ENCODE measurements at regions not wholly inside any gene's neighbourhood (a gene's known extent, or its start where the extent isn't known, plus 50 kb on each side); places are given as distances from the start of the nearest gene placed in this dataset.

DNA sequence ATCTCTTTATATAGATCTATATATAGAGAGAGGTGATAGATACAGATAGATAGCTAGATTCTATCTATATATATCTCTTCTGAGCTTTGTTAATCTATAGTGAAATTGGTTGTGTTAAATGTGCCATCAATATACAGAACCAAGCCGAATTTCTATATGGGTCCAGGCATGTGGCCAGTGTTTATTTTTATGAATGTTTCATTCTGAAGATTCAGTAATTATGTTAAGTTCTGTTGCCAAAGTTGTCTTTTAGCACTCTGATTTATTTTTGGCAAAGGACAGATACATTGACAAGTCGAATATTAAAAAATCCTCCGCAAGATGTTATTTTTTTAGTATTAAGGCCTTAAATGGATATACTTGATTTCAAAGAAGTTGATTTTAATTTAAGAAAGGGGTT, 190.4 kb upstream of the HTR2A start:
- Mint-ChIP-seq H3K27ac (no peak overlapping the region), H3K36me3 (no peaks in the 10 kb centered on the region), H3K27me3 (no peaks in the 10 kb centered on the region), H3K4me3 (no peak overlapping the region), H3K9me3 (peaks cover 0 to 3% (median 0%) of the 10 kb centered on the region in 7 donors), H3K4me1 (no peaks in the 10 kb centered on the region)
- no peak overlapping the region for H3K27ac ChIP-seq (ENCODE audit: insufficient read depth, low read length, poor library complexity, severe bottlenecking)
- H3K36me3 ChIP-seq (ENCODE audit: control insufficient read depth, insufficient read depth, low read length): no peaks in the 10 kb centered on the region
- no peak overlapping the region for H3K4me3 ChIP-seq (ENCODE audit: low read depth, low read length)
- H3K4me1 ChIP-seq (ENCODE audit: control insufficient read depth, insufficient read depth, low read length, poor library complexity, severe bottlenecking): no peaks in the 10 kb centered on the region
- H3K27me3 ChIP-seq (ENCODE audit: control insufficient read depth, insufficient read depth, low read length): no peaks in the 10 kb centered on the region
- DNase-seq (no peak), ATAC-seq (ENCODE audit: low read depth in 2 of 2) (no peak)
- no peaks in the 10 kb centered on the region for H3K9me3 ChIP-seq (ENCODE audit: control insufficient read depth in 2 of 2, low read length in 2 of 2)

DNA sequence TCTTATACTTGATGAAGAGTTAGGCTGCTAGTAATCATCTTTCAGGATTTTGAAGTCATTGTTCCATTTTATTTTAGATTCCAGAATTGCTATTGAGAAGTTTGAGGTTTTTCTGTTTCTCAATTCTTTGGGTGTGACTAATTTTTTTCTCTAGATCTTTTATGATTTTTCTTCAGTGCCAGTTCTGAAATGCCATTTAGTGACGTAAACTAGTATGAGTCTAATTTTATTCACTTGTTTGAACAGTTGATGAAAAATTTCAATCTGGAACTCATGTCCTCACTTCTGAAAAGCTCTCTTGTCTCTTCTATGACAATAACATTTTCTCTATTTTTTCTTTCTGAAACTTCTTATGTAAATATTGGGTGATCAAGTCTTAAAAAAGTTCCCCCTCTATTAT, 188.5 kb upstream of the HTR2A start:
- DNase-seq (no peak), ATAC-seq (ENCODE audit: low read depth in 2 of 2) (no peak)
- Histone ChIP-seq H3K9me3 (ENCODE audit: control insufficient read depth in 2 of 2, low read length in 2 of 2) (no peaks in the 10 kb centered on the region), H3K27ac (ENCODE audit: insufficient read depth, low read length, poor library complexity, severe bottlenecking) (no peak overlapping the region), H3K27me3 (ENCODE audit: control insufficient read depth, insufficient read depth, low read length) (no peaks in the 10 kb centered on the region), H3K4me3 (ENCODE audit: low read depth, low read length) (no peak overlapping the region), H3K36me3 (ENCODE audit: control insufficient read depth, insufficient read depth, low read length) (no peaks in the 10 kb centered on the region), H3K4me1 (ENCODE audit: control insufficient read depth, insufficient read depth, low read length, poor library complexity, severe bottlenecking) (no peaks in the 10 kb centered on the region)
- Mint-ChIP-seq H3K4me3 (no peak overlapping the region), H3K4me1 (no peaks in the 10 kb centered on the region), H3K27me3 (no peaks in the 10 kb centered on the region), H3K27ac (no peak overlapping the region), H3K36me3 (no peaks in the 10 kb centered on the region), H3K9me3 (peaks cover 0 to 3% (median 0%) of the 10 kb centered on the region in 7 donors)

DNA sequence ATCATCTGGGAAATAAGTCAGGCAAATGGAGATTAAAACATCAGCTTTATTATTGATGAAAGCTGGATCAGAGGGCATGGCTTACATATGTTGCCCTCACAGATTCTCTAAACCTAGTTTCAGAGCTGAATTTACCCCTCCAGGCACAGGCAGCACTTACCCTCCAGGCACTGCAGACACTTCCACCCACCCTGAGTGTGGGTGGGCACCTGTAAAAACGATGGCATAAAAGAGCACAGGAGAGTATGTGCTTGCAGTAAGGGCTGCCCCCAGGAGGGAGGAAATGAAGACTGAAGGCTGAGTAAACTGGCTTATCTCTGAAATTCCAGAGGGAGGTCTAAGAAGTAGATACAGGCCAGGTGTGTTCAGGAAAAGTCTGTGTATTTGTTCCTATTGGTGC, 185.0 kb upstream of the HTR2A start:
- Histone ChIP-seq H3K4me3 (ENCODE audit: low read depth, low read length) (no peak overlapping the region), H3K9me3 (ENCODE audit: control insufficient read depth in 2 of 2, low read length in 2 of 2) (no peaks in the 10 kb centered on the region), H3K27ac (ENCODE audit: insufficient read depth, low read length, poor library complexity, severe bottlenecking) (no peak overlapping the region), H3K36me3 (ENCODE audit: control insufficient read depth, insufficient read depth, low read length) (no peaks in the 10 kb centered on the region), H3K27me3 (ENCODE audit: control insufficient read depth, insufficient read depth, low read length) (no peaks in the 10 kb centered on the region), H3K4me1 (ENCODE audit: control insufficient read depth, insufficient read depth, low read length, poor library complexity, severe bottlenecking) (no peaks in the 10 kb centered on the region)
- Mint-ChIP-seq H3K4me1 (no peaks in the 10 kb centered on the region), H3K27me3 (no peaks in the 10 kb centered on the region), H3K27ac (no peak overlapping the region), H3K36me3 (no peaks in the 10 kb centered on the region), H3K9me3 (peaks cover 0 to 3% (median 0%) of the 10 kb centered on the region in 7 donors), H3K4me3 (no peak overlapping the region)
- DNase-seq: no peak
- no peak for ATAC-seq (ENCODE audit: low read depth in 2 of 2)

DNA sequence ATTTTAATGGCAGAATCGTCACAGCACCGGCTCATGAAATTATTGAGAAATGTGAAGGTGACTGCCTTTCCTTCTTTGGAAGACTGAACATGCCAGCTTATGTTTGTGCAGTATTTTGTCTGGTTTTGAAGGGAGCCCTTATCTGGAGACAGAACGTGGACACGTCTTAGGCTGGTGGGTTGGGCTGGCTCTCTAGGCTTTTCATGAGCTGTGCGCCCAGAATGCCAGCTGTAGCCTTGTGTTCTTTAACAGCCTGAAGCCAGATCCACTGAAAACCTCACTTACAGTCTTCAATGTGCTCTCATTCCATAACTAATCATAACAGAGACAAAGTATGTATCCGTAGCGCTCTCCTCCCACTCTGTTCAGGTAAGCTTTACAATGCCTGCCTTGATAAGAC, 184.4 kb upstream of the HTR2A start:
- H3K4me1 Mint-ChIP-seq: no peaks in the 10 kb centered on the region
- no peaks in the 10 kb centered on the region for H3K27me3 Mint-ChIP-seq
- H3K4me3 ChIP-seq (ENCODE audit: low read depth, low read length): no peak overlapping the region
- H3K9me3 Mint-ChIP-seq: peaks cover 0 to 3% (median 0%) of the 10 kb centered on the region in 7 donors
- no peaks in the 10 kb centered on the region for H3K4me1 ChIP-seq (ENCODE audit: control insufficient read depth, insufficient read depth, low read length, poor library complexity, severe bottlenecking)
- H3K4me3 Mint-ChIP-seq: no peak overlapping the region
- no peaks in the 10 kb centered on the region for H3K36me3 ChIP-seq (ENCODE audit: control insufficient read depth, insufficient read depth, low read length)
- H3K27ac ChIP-seq (ENCODE audit: insufficient read depth, low read length, poor library complexity, severe bottlenecking): no peak overlapping the region
- no peak for DNase-seq
- no peak for ATAC-seq (ENCODE audit: low read depth in 2 of 2)
- no peak overlapping the region for H3K27ac Mint-ChIP-seq
- no peaks in the 10 kb centered on the region for H3K36me3 Mint-ChIP-seq
- H3K9me3 ChIP-seq (ENCODE audit: control insufficient read depth in 2 of 2, low read length in 2 of 2): no peaks in the 10 kb centered on the region
- no peaks in the 10 kb centered on the region for H3K27me3 ChIP-seq (ENCODE audit: control insufficient read depth, insufficient read depth, low read length)

DNA sequence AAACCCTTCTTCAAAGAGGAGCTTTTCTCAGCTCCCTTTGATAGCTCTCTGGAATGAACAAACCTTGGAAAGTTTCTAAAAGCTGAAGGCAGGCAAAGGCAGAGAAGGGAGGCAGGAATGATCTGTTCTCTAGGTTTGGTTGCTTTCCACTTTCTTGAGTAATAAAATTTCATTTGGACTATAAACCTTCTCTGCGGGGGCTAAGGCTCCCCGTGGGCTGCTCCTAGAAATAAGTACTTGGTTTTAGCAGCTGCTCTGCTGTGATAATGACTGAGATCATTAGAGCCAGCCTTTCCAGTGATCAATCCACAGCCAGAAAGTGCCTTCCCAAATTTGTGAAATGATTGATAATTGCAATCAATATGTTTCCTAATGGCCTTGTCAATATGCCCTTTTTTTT, 183.8 kb upstream of the HTR2A start:
- ATAC-seq (ENCODE audit: low read depth in 2 of 2) (no peak), DNase-seq (no peak)
- Mint-ChIP-seq H3K4me3 (no peak overlapping the region), H3K4me1 (no peaks in the 10 kb centered on the region), H3K36me3 (no peaks in the 10 kb centered on the region), H3K27ac (no peak overlapping the region), H3K9me3 (peaks cover 0 to 3% (median 0%) of the 10 kb centered on the region in 7 donors), H3K27me3 (no peaks in the 10 kb centered on the region)
- Histone ChIP-seq H3K4me1 (ENCODE audit: control insufficient read depth, insufficient read depth, low read length, poor library complexity, severe bottlenecking) (no peaks in the 10 kb centered on the region), H3K27ac (ENCODE audit: insufficient read depth, low read length, poor library complexity, severe bottlenecking) (no peak overlapping the region), H3K9me3 (ENCODE audit: control insufficient read depth in 2 of 2, low read length in 2 of 2) (no peaks in the 10 kb centered on the region), H3K4me3 (ENCODE audit: low read depth, low read length) (no peak overlapping the region), H3K27me3 (ENCODE audit: control insufficient read depth, insufficient read depth, low read length) (no peaks in the 10 kb centered on the region), H3K36me3 (ENCODE audit: control insufficient read depth, insufficient read depth, low read length) (no peaks in the 10 kb centered on the region)

DNA sequence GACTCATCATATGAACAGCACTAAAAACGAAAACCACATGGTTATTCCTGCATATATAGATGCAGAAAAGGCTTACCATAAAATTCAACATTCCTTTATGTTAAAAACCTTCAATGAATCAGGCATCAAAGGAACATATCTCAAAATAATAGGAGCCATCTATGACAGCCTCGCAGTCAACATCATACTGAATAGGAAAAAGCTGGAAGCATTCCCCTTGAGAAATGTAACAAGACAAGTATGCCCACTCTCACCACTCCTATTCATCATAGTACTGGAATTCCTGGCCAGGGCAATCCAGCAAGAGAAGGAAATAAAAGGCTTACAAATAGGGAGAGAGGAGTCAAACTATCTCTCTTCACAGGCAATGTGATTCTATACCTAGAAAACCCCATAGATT, 179.6 kb upstream of the HTR2A start:
- H3K9me3 Mint-ChIP-seq: peaks cover 1 to 10% (median 7%) of the 10 kb centered on the region in 7 donors
- no peaks in the 10 kb centered on the region for H3K4me1 ChIP-seq (ENCODE audit: control insufficient read depth, insufficient read depth, low read length, poor library complexity, severe bottlenecking)
- H3K27ac Mint-ChIP-seq: no peak overlapping the region
- DNase-seq (no peak), ATAC-seq (ENCODE audit: low read depth in 2 of 2) (no peak)
- no peaks in the 10 kb centered on the region for H3K36me3 Mint-ChIP-seq
- no peak overlapping the region for H3K27ac ChIP-seq (ENCODE audit: insufficient read depth, low read length, poor library complexity, severe bottlenecking)
- no peaks in the 10 kb centered on the region for H3K4me1 Mint-ChIP-seq
- no peaks in the 10 kb centered on the region for H3K9me3 ChIP-seq (ENCODE audit: control insufficient read depth in 2 of 2, low read length in 2 of 2)
- H3K36me3 ChIP-seq (ENCODE audit: control insufficient read depth, insufficient read depth, low read length): no peaks in the 10 kb centered on the region
- no peaks in the 10 kb centered on the region for H3K27me3 Mint-ChIP-seq
- H3K4me3 Mint-ChIP-seq: no peak overlapping the region
- no peaks in the 10 kb centered on the region for H3K27me3 ChIP-seq (ENCODE audit: control insufficient read depth, insufficient read depth, low read length)
- H3K4me3 ChIP-seq (ENCODE audit: low read depth, low read length): no peak overlapping the region

DNA sequence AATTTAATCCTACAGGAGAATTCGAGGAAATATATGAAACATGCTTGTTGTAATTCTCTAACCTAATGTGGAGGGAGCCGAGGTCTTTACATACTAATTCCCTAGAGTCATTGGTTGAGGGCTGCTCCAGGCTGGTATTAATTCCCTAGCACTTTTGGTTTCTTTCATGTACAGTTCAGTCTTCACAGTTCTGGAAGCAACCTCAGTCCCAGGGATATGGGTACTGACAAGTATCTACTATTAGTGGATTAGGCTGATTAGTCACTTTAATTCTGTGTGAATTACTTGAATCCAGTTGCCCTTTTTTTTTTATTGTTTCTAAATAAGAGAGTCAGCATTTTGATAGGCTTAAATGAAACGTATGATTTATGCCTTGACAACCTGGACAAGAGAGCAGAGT, 172.3 kb upstream of the HTR2A start:
- no peaks in the 10 kb centered on the region for H3K4me1 ChIP-seq (ENCODE audit: control insufficient read depth, insufficient read depth, low read length, poor library complexity, severe bottlenecking)
- Mint-ChIP-seq H3K4me1 (no peaks in the 10 kb centered on the region), H3K27me3 (no peaks in the 10 kb centered on the region), H3K4me3 (no peak overlapping the region), H3K9me3 (peaks cover under 1 to 11% (median 5%) of the 10 kb centered on the region in 7 donors), H3K36me3 (no peaks in the 10 kb centered on the region), H3K27ac (no peak overlapping the region)
- H3K4me3 ChIP-seq (ENCODE audit: low read depth, low read length): no peak overlapping the region
- H3K36me3 ChIP-seq (ENCODE audit: control insufficient read depth, insufficient read depth, low read length): no peaks in the 10 kb centered on the region
- DNase-seq (no peak), ATAC-seq (ENCODE audit: low read depth in 2 of 2) (no peak)
- no peaks in the 10 kb centered on the region for H3K27me3 ChIP-seq (ENCODE audit: control insufficient read depth, insufficient read depth, low read length)
- H3K9me3 ChIP-seq (ENCODE audit: control insufficient read depth in 2 of 2, low read length in 2 of 2): peaks cover 0 to 5% of the 10 kb centered on the region in 2 experiments
- no peak overlapping the region for H3K27ac ChIP-seq (ENCODE audit: insufficient read depth, low read length, poor library complexity, severe bottlenecking)

DNA sequence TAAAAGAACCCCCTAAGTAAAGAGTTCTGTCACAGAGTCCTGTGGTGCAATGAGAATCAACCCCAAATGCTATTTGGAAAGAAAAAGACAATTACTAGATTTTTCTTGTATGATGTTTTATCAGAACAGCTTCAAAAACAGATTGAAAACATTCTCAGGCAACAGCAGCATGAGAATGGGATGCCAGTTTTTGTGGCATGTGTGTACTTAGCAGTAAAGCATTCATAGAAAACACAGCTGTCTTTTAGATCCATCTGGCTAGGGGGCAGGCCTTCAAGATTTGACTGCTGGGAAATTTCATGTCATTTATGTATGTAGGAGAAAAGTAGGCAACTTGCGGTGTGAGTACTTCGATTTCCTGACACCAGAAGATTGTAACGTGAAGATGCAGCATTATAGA, 170.5 kb upstream of the HTR2A start:
- H3K36me3 Mint-ChIP-seq: no peaks in the 10 kb centered on the region
- H3K4me1 Mint-ChIP-seq: no peaks in the 10 kb centered on the region
- no peak overlapping the region for H3K4me3 Mint-ChIP-seq
- ATAC-seq (ENCODE audit: low read depth in 2 of 2): no peak
- no peaks in the 10 kb centered on the region for H3K27me3 Mint-ChIP-seq
- no peak for DNase-seq
- Histone ChIP-seq H3K9me3 (ENCODE audit: control insufficient read depth in 2 of 2, low read length in 2 of 2) (peaks cover 0 to 10% of the 10 kb centered on the region in 2 experiments), H3K27me3 (ENCODE audit: control insufficient read depth, insufficient read depth, low read length) (no peaks in the 10 kb centered on the region), H3K4me3 (ENCODE audit: low read depth, low read length) (no peak overlapping the region), H3K36me3 (ENCODE audit: control insufficient read depth, insufficient read depth, low read length) (no peaks in the 10 kb centered on the region), H3K4me1 (ENCODE audit: control insufficient read depth, insufficient read depth, low read length, poor library complexity, severe bottlenecking) (no peaks in the 10 kb centered on the region), H3K27ac (ENCODE audit: insufficient read depth, low read length, poor library complexity, severe bottlenecking) (no peak overlapping the region)
- no peak overlapping the region for H3K27ac Mint-ChIP-seq
- H3K9me3 Mint-ChIP-seq: peaks cover 1 to 13% (median 5%) of the 10 kb centered on the region in 7 donors

Data from CD4-positive, CD25-positive, alpha-beta regulatory T cell (primary cell).